ENCODE measurements at regions not wholly inside any gene's neighbourhood (a gene's known extent, or its start where the extent isn't known, plus 50 kb on each side); places are given as distances from the start of the nearest gene placed in this dataset.

- TF ChIP-seq CTCF (IDR thresholded peaks at IDR 0.05; ENCODE audit: low read depth, low read length) (no peak), EZH2phosphoT487 (IDR thresholded peaks at IDR 0.05; ENCODE audit: low read depth) (no peak)
Observed at GRCh38 chr1:60612790-60613189, 469.6 kb upstream of the NFIA start.

All from OCI-LY3 (cell line).